ENCODE measurements at regions not wholly inside any gene's neighbourhood (a gene's known extent, or its start where the extent isn't known, plus 50 kb on each side); places are given as distances from the start of the nearest gene placed in this dataset.

DNA sequence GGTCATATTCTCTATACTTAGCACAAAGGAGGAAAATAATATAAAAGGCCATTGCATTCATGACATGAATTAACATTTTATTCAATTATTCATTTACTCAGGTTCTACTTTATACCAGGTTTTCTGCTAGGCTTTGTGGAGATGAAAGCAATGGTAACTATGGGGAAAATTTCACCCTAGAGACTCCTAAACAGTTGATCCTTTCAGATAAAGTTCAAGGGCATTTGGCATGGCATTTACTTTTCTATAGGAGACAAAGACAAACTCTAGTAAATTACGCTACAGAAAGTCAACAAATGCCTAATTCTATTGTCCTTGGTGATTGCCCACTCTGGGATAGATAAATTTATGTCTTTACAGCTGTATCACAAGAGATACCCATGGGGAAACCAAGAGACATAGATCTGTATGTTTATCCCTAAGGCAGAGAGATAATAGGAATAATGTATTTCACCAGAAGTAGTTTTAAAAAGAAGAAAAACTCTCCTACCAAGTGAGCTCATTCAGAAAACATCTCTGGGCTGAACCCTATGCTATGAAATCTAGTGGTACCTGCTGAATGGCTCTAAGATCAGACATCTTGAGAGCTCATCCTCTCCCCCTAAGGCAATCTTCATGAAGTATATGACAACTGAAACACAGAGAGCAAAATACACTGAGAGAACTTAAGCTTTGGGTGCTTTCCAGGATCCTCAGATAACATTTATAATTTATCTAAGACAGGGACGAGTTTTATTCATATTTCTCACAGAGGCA lies 316.7 kb downstream of the ANTXR2 start:
- TF ChIP-seq POLR2A (IDR thresholded peaks at IDR 0.05) (no peak), POLR2AphosphoS5 (IDR thresholded peaks at IDR 0.05) (no peak)
- TF ChIP-seq, protein P1, sequence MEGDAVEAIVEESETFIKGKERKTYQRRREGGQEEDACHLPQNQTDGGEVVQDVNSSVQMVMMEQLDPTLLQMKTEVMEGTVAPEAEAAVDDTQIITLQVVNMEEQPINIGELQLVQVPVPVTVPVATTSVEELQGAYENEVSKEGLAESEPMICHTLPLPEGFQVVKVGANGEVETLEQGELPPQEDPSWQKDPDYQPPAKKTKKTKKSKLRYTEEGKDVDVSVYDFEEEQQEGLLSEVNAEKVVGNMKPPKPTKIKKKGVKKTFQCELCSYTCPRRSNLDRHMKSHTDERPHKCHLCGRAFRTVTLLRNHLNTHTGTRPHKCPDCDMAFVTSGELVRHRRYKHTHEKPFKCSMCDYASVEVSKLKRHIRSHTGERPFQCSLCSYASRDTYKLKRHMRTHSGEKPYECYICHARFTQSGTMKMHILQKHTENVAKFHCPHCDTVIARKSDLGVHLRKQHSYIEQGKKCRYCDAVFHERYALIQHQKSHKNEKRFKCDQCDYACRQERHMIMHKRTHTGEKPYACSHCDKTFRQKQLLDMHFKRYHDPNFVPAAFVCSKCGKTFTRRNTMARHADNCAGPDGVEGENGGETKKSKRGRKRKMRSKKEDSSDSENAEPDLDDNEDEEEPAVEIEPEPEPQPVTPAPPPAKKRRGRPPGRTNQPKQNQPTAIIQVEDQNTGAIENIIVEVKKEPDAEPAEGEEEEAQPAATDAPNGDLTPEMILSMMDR (IDR thresholded peaks at IDR 0.05), result no peak

Data from upper lobe of left lung (tissue), 4 donors.